Activated CD4-positive, alpha-beta memory T cell treated with anti-CD3 and anti-CD28 coated beads for 36 hours (primary cell): ENCODE measurements at regions not wholly inside any gene's neighbourhood (a gene's known extent, or its start where the extent isn't known, plus 50 kb on each side); places are given as distances from the start of the nearest gene placed in this dataset.

Experiments
- CTCF ChIA-PET: fragments of 350-600 bp; sonication (Branson Sonifier 250); formaldehyde crosslinking; loops from one replicate; lab custom pipeline; 2021; ENCODE audit warnings: antibody characterized with exemption, inconsistent platforms; lab: Charles Lee
- POLR2A ChIA-PET: fragments of 350-600 bp; sonication (Branson Sonifier 250); formaldehyde crosslinking; loops from one replicate; lab custom pipeline; 2021; ENCODE audit warnings: antibody characterized with exemption; lab: Charles Lee
- DNase-seq: peaks from one replicate; pipeline ENCODE4 v3.0.0-alpha.2; 2020
- H3K27ac Mint-ChIP-seq: one replicate; pipeline ENCODE4 v1.8.0; 2021; ENCODE audit warnings: mixed read lengths
- H3K27me3 Mint-ChIP-seq: one replicate; pipeline ENCODE4 v1.8.0; 2021; ENCODE audit warnings: mixed read lengths
- H3K36me3 Mint-ChIP-seq: one replicate; pipeline ENCODE4 v1.8.0; 2021; ENCODE audit warnings: mixed read lengths
- H3K4me1 Mint-ChIP-seq: one replicate; pipeline ENCODE4 v1.8.0; 2021; ENCODE audit warnings: low read depth, mixed read lengths
- H3K4me3 Mint-ChIP-seq: one replicate; pipeline ENCODE4 v1.8.0; 2021; ENCODE audit warnings: mild to moderate bottlenecking, mixed read lengths
- H3K9me3 Mint-ChIP-seq: one replicate; pipeline ENCODE4 v1.8.0; 2021; ENCODE audit warnings: mixed read lengths
- intact Hi-C: fragments of 100-400 bp; cut with micrococcal nuclease; formaldehyde crosslinking; loops from one replicate; pipeline ENCODE4 v1.15.1; 2023

GRCh38 chr4:73315091-73315490 lies 56.5 kb upstream of the ANKRD17 start:
- intact Hi-C loops, result no loop called here

DNA sequence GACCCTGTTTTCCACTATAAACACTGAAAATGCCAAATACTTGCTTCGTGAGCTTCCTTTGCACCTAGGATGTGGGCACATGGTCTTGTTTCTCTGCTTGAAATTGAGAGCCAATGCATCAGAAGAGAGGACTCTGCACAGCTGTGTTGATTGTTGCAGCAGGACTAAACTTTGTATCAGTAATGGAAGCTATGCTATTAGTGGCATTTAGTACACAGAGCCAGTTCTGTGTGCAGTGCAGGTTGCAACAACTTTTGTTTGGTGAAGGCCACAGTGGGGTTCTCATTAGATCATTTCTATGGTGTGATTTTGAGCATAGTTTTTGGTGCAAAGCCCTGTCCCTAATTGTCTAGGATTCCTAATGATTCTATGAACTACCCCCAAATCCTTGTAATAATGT lies 54.4 kb upstream of the ANKRD17 start:
- Mint-ChIP-seq H3K9me3 (no peaks in the 10 kb centered on the region), H3K4me3 (no peak overlapping the region), H3K27me3 (peaks cover 2% of the 10 kb centered on the region), H3K36me3 (no peaks in the 10 kb centered on the region), H3K4me1 (no peaks in the 10 kb centered on the region), H3K27ac (no peak overlapping the region)
- CTCF ChIA-PET, result interaction anchor here (1.2 to 3.6 kb wide), 2 partner anchors 133 to 341 kb away, joined by 4 to 19 read pairs; no protein-coding TSS in a partner anchor
- DNase-seq, result no peak
- POLR2A ChIA-PET, result no interaction called here
- intact Hi-C loops, result no loop called here

More at GRCh38 chr4:73315091-73315490, 56.5 kb upstream of the ANKRD17 start:
- CTCF ChIA-PET, result interaction anchor here (0.8 kb wide), 1 partner anchor 15 kb away, joined by 3 read pairs; no protein-coding TSS in a partner anchor
- no peaks in the 10 kb centered on the region for H3K4me1 Mint-ChIP-seq
- H3K27ac Mint-ChIP-seq, result no peak overlapping the region
- POLR2A ChIA-PET, result no interaction called here
- no peak overlapping the region for H3K4me3 Mint-ChIP-seq
- peaks cover 4% of the 10 kb centered on the region for H3K36me3 Mint-ChIP-seq
- DNase-seq, result no peak
- H3K27me3 Mint-ChIP-seq, result peaks cover 2% of the 10 kb centered on the region
- peaks cover 2% of the 10 kb centered on the region for H3K9me3 Mint-ChIP-seq

- intact Hi-C loops, result loop anchor here (1.0 kb wide), 2 partner anchors 135 to 342 kb away; no protein-coding TSS in a partner anchor
- H3K4me1 Mint-ChIP-seq, result no peaks in the 10 kb centered on the region
- POLR2A ChIA-PET, result no interaction called here
- peaks cover 2% of the 10 kb centered on the region for H3K27me3 Mint-ChIP-seq
- H3K27ac Mint-ChIP-seq, result no peak overlapping the region
- H3K9me3 Mint-ChIP-seq, result no peaks in the 10 kb centered on the region
- no peak for DNase-seq
- H3K36me3 Mint-ChIP-seq, result no peaks in the 10 kb centered on the region
- CTCF ChIA-PET, result interaction anchor here (1.2 to 3.6 kb wide), 3 partner anchors 132 to 342 kb away, joined by 3 to 19 read pairs (median 5); no protein-coding TSS in a partner anchor
- no peak overlapping the region for H3K4me3 Mint-ChIP-seq
These were observed 52.8 kb upstream of the ANKRD17 start for GRCh38 chr4:73311428-73311827.

DNA sequence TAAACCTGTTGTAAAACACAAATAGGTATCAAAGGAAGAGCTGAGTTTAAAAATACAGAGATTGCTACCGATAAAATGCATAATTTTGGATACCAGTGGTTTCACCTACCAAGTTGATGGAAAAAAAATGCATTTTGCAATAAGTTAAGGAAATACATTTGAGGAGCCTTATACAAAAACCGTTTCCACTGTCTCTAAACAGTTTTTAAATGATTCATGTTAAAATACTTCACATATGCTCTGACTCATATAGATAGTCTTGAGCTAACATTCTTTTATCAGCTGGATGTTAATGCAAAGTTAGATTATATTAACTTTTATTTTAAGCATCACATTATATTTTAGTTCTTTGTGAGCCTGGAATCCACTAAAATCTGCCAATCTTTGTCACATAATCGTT lies 50.6 kb upstream of the ANKRD17 start:
- Mint-ChIP-seq H3K4me3 (no peak overlapping the region), H3K36me3 (no peaks in the 10 kb centered on the region), H3K9me3 (no peaks in the 10 kb centered on the region), H3K27me3 (peaks cover 2% of the 10 kb centered on the region), H3K4me1 (no peaks in the 10 kb centered on the region), H3K27ac (no peak overlapping the region)
- ChIA-PET POLR2A (no interaction called here), CTCF (interaction anchor here (0.7 to 1.4 kb wide), 2 partner anchors 54 to 136 kb away, joined by 3 to 7 read pairs; no protein-coding TSS in a partner anchor)
- DNase-seq, result no peak
- intact Hi-C loops, result no loop called here
